ENCODE measurements at regions not wholly inside any gene's neighbourhood (a gene's known extent, or its start where the extent isn't known, plus 50 kb on each side); places are given as distances from the start of the nearest gene placed in this dataset.

- TF ChIP-seq EZH2 (IDR thresholded peaks at IDR 0.05; ENCODE audit: borderline replicate concordance, low read depth, low read length, severe bottlenecking) (no peak), JUN (IDR thresholded peaks at IDR 0.05; ENCODE audit: borderline replicate concordance, insufficient read depth, insufficient read length, low read depth) (no peak), MYC (IDR thresholded peaks at IDR 0.05; ENCODE audit: low read depth, low read length) (no peak), GATA2 (IDR thresholded peaks at IDR 0.05; ENCODE audit: insufficient read depth, insufficient read length, low read depth, low read length) (no peak), POLR2A (IDR thresholded peaks at IDR 0.05; ENCODE audit: low read depth, low read length) (no peak), CTCF (IDR thresholded peaks at IDR 0.05; ENCODE audit: extremely low read depth in 1 of 2, insufficient read depth in 1 of 2, low read depth in 1 of 2, low read length in 2 of 2) (no peak), FOS (IDR thresholded peaks at IDR 0.05; ENCODE audit: borderline replicate concordance, insufficient read depth, low read length) (no peak), POLR2AphosphoS5 (IDR thresholded peaks at IDR 0.05; ENCODE audit: insufficient read depth, low read depth, low read length) (no peak), MAX (IDR thresholded peaks at IDR 0.05; ENCODE audit: insufficient read depth, insufficient read length) (no peak)
- no TSS peak for BruUV-seq (replicated peaks)
- H3K27me3 ChIP-seq (ENCODE audit: control insufficient read depth in 2 of 2, insufficient read depth in 2 of 2, low read length in 2 of 2) = no peaks in the 10 kb centered on the region
- ChIA-PET POLR2A (no interaction called here), CTCF (interaction anchor here (0.8 kb wide), 1 partner anchor 349 kb away, joined by 3 read pairs; the partner anchor contains the start of gene ADRA1B)
- FAIRE-seq (no peak), DNase-seq (ENCODE audit: low read depth, low spot score) (no peak)
- H3K9ac ChIP-seq (replicated peaks; ENCODE audit: extremely low read depth, insufficient read depth, low read length) = no peak overlapping the region
- H3K9me1 ChIP-seq (replicated peaks; ENCODE audit: control insufficient read depth, extremely low read depth, insufficient read depth, low read length) = no peaks in the 10 kb centered on the region
- H4K20me1 ChIP-seq (replicated peaks; ENCODE audit: control insufficient read depth, extremely low read depth, insufficient read depth, low read length) = no peaks in the 10 kb centered on the region
- no peak overlapping the region for H3K27ac ChIP-seq (ENCODE audit: insufficient read depth, low read depth, low read length)
- H3K79me2 ChIP-seq (ENCODE audit: control insufficient read depth, insufficient read depth, low read length) = no peaks in the 10 kb centered on the region
- H3K9me3 ChIP-seq (replicated peaks; ENCODE audit: control insufficient read depth, insufficient read depth, low read length) = no peaks in the 10 kb centered on the region
- H3K4me1 ChIP-seq (ENCODE audit: control insufficient read depth, extremely low read depth, insufficient read depth, low read length) = no peaks in the 10 kb centered on the region
- dilution Hi-C loops (cut with MboI; ENCODE audit: extremely low pct_ligation_motif_present, low sequenced_read_pairs) = no loop called here
- no peak overlapping the region for H3K4me2 ChIP-seq (ENCODE audit: insufficient read depth, low read length)
- intact Hi-C loops (cut with micrococcal nuclease) = no loop called here
- no peaks in the 10 kb centered on the region for H3K36me3 ChIP-seq (ENCODE audit: control insufficient read depth in 2 of 2, extremely low read depth in 1 of 2, insufficient read depth in 2 of 2, low read length in 2 of 2)
- no peak overlapping the region for H3K4me3 ChIP-seq (replicated peaks in 1 of 3; ENCODE audit: insufficient read depth in 1 of 3, low read depth in 1 of 3, low read length in 3 of 3)
- no peak overlapping the region for H2AFZ ChIP-seq (ENCODE audit: low read depth, low read length)
Observed at GRCh38 chr5:159567461-159567860, 237.2 kb upstream of the IL12B start.
